Pancreas (tissue), 10 donors: ENCODE measurements at regions not wholly inside any gene's neighbourhood (a gene's known extent, or its start where the extent isn't known, plus 50 kb on each side); places are given as distances from the start of the nearest gene placed in this dataset.

Experiments
- ATAC-seq, 4 donors: fragments of 200-7000 bp; cut with Tn5 transposase; one replicate each; pipeline versions ENCODE4 v1.8.0 to v1.9.1; 2020; ENCODE audit warnings: mild to moderate bottlenecking in 4 of 4, moderate library complexity in 4 of 4
- DNase-seq, 6 donors: peaks; one replicate each; pipeline ENCODE4 v3.0.0-alpha.2; 2020
- FAIRE-seq: peaks from 2 replicates; lab custom pipeline; 2012; peaks lifted over from hg19 to GRCh38; lab: Jason Lieb, UNC
- H3K27ac ChIP-seq, 4 donors: fragments of 200-600 bp; sonication (generic); 1 replicate in 3 of 4; 2 replicates in 1 of 4; pipeline versions ENCODE4 v1.5.0 to v1.8.0; 2020
- H3K27me3 ChIP-seq, 4 donors: fragments of 200-600 bp; one replicate each; pipeline ENCODE4 v1.8.0; 2021
- H3K36me3 ChIP-seq, 3 donors: fragments of 200-600 bp; sonication (generic) in 1 of 3; one replicate each; pipeline versions ENCODE4 v1.5.0 to v1.8.0; 2020 to 2021
- H3K4me1 ChIP-seq, 3 donors: fragments of 200-600 bp; one replicate each; pipeline ENCODE4 v1.8.0; 2021
- H3K4me3 ChIP-seq, 4 donors: fragments of 200-600 bp; sonication (generic) in 2 of 4; one replicate each; pipeline versions ENCODE4 v1.5.0 to v1.8.0; 2020 to 2021
- H3K9me3 ChIP-seq, 4 donors: fragments of 200-600 bp; one replicate each; pipeline ENCODE4 v1.8.0; 2021
- WGBS, 2 donors: extraction: QIAGEN DNeasy Blood & Tissue Kit; methylation state at CpG; one replicate each; pipeline ENCODE4 v1.1.7; 2013; 5-methylcytosine and 5-hydroxymethylcytosine counted together
- intact Hi-C, 3 donors: fragments of 100-400 bp; cut with DNase I; formaldehyde crosslinking; loops; one replicate each; pipeline versions ENCODE4 v1.11.1 to v1.14.2; 2022
- TF ChIP-seq, protein P1 (sequence below), 4 donors: fragments of 200-600 bp; sonication (generic) in 3 of 4; IDR thresholded peaks; one replicate each; pipeline versions ENCODE4 v1.5.0 to v1.8.0; 2021; ENCODE audit warnings: antibody characterized with exemption in 4 of 4
- donor health status: healthy with polysubstance abuse.
- donor health status: DM: no; HTN: no; CAD: no; lungs with moderate emphysema.
- donor health status: DM: no; HTN: no; CAD: no.
- donor health status: control.
- donor health status: control.
- donor health status: Bipolar disorder and iron deficiency.
- donor health status: DM: yes; HTN: yes; CAD: no.
- donor health status: DM: no; HTN: no; CAD: no.
- donor health status: DM: no; HTN: no; CAD: no.
- donor health status: DM: yes; HTN: yes; CAD: no.

DNA sequence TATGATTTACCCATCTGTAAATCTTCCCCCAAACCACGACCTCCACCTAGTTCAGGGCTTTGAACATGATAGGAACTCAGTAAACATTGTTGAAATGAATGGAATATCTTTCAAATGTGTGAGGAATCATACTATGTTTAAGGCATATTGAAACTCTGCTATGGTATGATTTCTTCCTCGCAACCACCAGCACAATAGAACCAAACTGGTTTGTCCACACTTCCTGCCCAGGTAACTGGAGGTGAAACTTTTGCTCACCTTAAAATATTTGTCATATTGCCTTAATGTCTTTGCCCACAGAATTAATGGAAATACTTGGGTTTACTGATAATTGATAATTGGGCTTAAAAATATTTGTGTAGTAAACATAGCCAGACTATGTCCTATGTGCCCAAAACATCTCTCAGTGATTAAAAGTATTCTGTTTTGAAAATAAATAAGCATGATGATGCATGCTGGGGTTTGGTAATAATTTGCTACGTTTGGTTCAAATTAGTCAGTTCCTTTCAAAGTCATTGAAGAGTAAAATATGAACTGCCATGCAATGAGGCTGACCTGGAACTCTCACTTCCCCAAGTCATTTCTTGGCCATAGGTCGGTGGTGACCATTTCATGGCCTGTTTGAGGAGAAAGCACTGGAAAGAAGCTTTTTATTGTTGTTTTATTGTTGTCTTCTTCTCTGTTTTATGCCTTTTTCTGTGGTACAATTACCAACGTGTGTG, 73.3 kb downstream of the TNFSF18 start:
- no peaks in the 10 kb centered on the region for H3K36me3 ChIP-seq
- TF ChIP-seq, protein P1, sequence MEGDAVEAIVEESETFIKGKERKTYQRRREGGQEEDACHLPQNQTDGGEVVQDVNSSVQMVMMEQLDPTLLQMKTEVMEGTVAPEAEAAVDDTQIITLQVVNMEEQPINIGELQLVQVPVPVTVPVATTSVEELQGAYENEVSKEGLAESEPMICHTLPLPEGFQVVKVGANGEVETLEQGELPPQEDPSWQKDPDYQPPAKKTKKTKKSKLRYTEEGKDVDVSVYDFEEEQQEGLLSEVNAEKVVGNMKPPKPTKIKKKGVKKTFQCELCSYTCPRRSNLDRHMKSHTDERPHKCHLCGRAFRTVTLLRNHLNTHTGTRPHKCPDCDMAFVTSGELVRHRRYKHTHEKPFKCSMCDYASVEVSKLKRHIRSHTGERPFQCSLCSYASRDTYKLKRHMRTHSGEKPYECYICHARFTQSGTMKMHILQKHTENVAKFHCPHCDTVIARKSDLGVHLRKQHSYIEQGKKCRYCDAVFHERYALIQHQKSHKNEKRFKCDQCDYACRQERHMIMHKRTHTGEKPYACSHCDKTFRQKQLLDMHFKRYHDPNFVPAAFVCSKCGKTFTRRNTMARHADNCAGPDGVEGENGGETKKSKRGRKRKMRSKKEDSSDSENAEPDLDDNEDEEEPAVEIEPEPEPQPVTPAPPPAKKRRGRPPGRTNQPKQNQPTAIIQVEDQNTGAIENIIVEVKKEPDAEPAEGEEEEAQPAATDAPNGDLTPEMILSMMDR (IDR thresholded peaks at IDR 0.05), result no peak
- no peaks in the 10 kb centered on the region for H3K27me3 ChIP-seq
- peak overlapping the region in 2 of 4 donors; percentile 85 to 91 for H3K27ac ChIP-seq
- DNase-seq (no peak), FAIRE-seq (no peak), ATAC-seq (no peak)
- intact Hi-C loops, result no loop called here
- H3K4me1 ChIP-seq, result peaks cover 8 to 23% (median 15%) of the 10 kb centered on the region in 3 donors
- 57 to 60% methylated on average over 5 of the region's 5 CpGs for WGBS, 2 donors
- no peaks in the 10 kb centered on the region for H3K9me3 ChIP-seq
- no peak overlapping the region for H3K4me3 ChIP-seq

DNA sequence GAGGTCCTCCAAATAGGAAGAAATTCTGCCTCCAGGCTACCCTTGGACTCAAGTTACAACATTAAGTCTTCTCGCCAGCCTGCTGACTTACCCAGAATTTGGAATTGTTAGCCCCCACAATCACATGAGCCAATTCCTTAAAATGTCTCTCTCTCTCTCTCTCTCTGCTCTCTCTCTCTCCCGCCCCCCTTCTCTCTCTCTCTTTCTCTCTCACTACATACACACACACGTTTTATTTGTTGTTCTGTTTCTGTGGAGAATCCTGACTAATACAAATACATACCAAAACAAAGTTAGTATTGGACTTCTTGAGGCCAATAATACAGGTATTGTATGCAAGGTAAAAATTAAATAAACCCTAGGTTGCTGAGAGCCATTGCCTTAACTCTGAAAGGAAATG, 72.1 kb downstream of the TNFSF18 start:
- H3K4me3 ChIP-seq, result no peak overlapping the region
- H3K36me3 ChIP-seq, result no peaks in the 10 kb centered on the region
- intact Hi-C loops, result no loop called here
- no peak for ATAC-seq
- WGBS, 2 donors, result 82 to 84% methylated on average over 3 of the region's 3 CpGs
- DNase-seq, result no peak
- no peaks in the 10 kb centered on the region for H3K27me3 ChIP-seq
- peaks cover 8 to 22% (median 15%) of the 10 kb centered on the region in 3 donors for H3K4me1 ChIP-seq
- TF ChIP-seq, protein P1 (IDR thresholded peaks at IDR 0.05), result no peak
- H3K27ac ChIP-seq, result no peak overlapping the region
- no peak for FAIRE-seq
- no peaks in the 10 kb centered on the region for H3K9me3 ChIP-seq

DNA sequence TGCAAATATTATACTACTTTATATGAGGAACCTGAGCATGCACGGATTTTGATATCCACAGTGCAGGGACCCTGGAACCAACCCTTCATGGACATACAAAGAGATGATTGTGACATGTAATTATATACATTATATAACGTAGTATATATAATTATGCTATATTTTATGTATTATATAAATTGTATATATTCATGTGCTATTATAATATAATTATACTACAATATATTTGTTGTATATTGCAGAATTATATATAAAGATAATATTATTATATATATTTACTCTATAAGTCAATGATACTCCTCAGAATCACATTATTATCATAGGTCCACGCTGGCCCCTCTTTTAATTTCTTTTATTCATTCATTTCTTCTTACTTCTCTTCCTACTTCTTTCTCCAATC, 70.9 kb downstream of the TNFSF18 start:
- H3K36me3 ChIP-seq, result no peaks in the 10 kb centered on the region
- H3K4me3 ChIP-seq, result no peak overlapping the region
- no peak for DNase-seq
- FAIRE-seq, result no peak
- WGBS, 2 donors, result 68 to 93% methylated on average over 3 of the region's 3 CpGs
- intact Hi-C loops, result no loop called here
- no peak overlapping the region for H3K27ac ChIP-seq
- ATAC-seq, result no peak
- no peaks in the 10 kb centered on the region for H3K27me3 ChIP-seq
- H3K9me3 ChIP-seq, result no peaks in the 10 kb centered on the region
- TF ChIP-seq, protein P1 (IDR thresholded peaks at IDR 0.05), result no peak
- H3K4me1 ChIP-seq, result peaks cover 8 to 22% (median 15%) of the 10 kb centered on the region in 3 donors

DNA sequence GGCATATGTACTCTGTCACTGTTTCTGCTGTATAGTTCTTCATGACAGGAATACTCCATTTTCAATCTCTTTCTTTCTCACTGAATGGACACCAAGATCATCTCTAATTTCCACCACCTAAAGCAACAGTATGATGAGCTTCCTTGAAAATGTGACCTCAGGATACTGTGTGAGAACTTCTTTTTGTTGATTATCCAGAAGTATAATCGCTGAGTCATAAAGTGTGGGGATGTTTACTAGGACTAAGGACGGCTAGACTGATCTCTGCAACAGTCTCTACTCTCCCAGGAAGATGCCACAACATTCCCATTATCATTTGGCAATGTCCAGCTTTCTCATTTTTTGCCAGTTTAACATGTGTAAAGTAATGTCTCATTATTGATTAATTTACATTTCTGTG, 70.3 kb downstream of the TNFSF18 start:
- Histone ChIP-seq H3K36me3 (no peaks in the 10 kb centered on the region), H3K27ac (no peak overlapping the region), H3K4me3 (no peak overlapping the region), H3K9me3 (no peaks in the 10 kb centered on the region), H3K27me3 (no peaks in the 10 kb centered on the region), H3K4me1 (peaks cover 8 to 21% (median 15%) of the 10 kb centered on the region in 3 donors)
- 85 to 89% methylated on average over 2 of the region's 2 CpGs for WGBS, 2 donors
- no peak for FAIRE-seq
- no peak for DNase-seq
- TF ChIP-seq, protein P1 (IDR thresholded peaks at IDR 0.05), result no peak
- intact Hi-C loops, result no loop called here
- no peak for ATAC-seq

DNA sequence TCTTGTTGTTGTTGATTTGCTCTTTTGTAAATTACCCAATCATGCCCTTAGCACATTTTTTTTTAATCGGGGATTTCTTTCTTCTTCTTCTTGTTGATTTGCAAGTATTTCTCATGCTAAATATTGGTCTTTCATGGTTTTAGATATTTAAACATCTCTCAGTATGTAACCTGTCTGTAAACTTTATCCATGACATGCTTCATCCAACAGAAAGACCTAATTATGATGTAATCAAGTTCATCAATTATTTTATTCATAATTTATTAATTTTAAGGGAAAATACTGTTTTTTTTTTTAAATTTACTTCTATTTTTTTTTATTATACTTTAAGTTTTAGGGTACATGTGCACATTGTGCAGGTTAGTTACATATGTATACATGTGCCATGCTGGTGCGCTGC, 69.8 kb downstream of the TNFSF18 start:
- 80 to 83% methylated on average over 1 of the region's 2 CpGs for WGBS, 2 donors
- no peak overlapping the region for H3K27ac ChIP-seq
- H3K4me1 ChIP-seq, result peaks cover 4 to 15% (median 11%) of the 10 kb centered on the region in 3 donors
- H3K36me3 ChIP-seq, result no peaks in the 10 kb centered on the region
- DNase-seq (no peak), ATAC-seq (no peak), FAIRE-seq (no peak)
- intact Hi-C loops, result no loop called here
- H3K4me3 ChIP-seq, result no peak overlapping the region
- H3K27me3 ChIP-seq, result no peaks in the 10 kb centered on the region
- TF ChIP-seq, protein P1 (IDR thresholded peaks at IDR 0.05), result no peak
- no peaks in the 10 kb centered on the region for H3K9me3 ChIP-seq
